Heart right ventricle (tissue), 16 donors: ENCODE measurements at regions not wholly inside any gene's neighbourhood (a gene's known extent, or its start where the extent isn't known, plus 50 kb on each side); places are given as distances from the start of the nearest gene placed in this dataset.

Experiments
- ATAC-seq, 8 donors: fragments of 200-7000 bp; cut with Tn5 transposase; one replicate each; pipeline ENCODE4 v1.9.1; 2020; ENCODE audit warnings: mild to moderate bottlenecking in 8 of 8, moderate library complexity in 8 of 8, moderate number of reproducible peaks in 1 of 8
- DNase-seq, 2 donors: peaks; one replicate each; pipeline ENCODE4 v3.0.0-alpha.2; 2020
- H3K27ac ChIP-seq, 10 donors: fragments of 200-600 bp; sonication (generic) in 2 of 10; one replicate each; pipeline versions ENCODE4 v1.5.0 to v1.8.0; 2020 to 2022; ENCODE audit warnings: mild to moderate bottlenecking in 3 of 10
- H3K27me3 ChIP-seq, 7 donors: fragments of 200-600 bp; one replicate each; pipeline ENCODE4 v1.8.0; 2021 to 2022; ENCODE audit warnings: mild to moderate bottlenecking in 2 of 7
- H3K36me3 ChIP-seq, 9 donors: fragments of 200-600 bp; sonication (generic) in 1 of 9; one replicate each; pipeline versions ENCODE4 v1.5.0 to v1.8.0; 2020 to 2022; ENCODE audit warnings: mild to moderate bottlenecking in 2 of 9
- H3K4me1 ChIP-seq, 9 donors: fragments of 200-600 bp; sonication (generic) in 1 of 9; one replicate each; pipeline versions ENCODE4 v1.5.0 to v1.8.0; 2020 to 2022; ENCODE audit warnings: mild to moderate bottlenecking in 4 of 9
- H3K4me3 ChIP-seq, 10 donors: fragments of 200-600 bp; sonication (generic) in 2 of 10; one replicate each; pipeline versions ENCODE4 v1.5.0 to v1.8.0; 2020 to 2022; ENCODE audit warnings: mild to moderate bottlenecking in 7 of 10, moderate library complexity in 2 of 10
- H3K9me3 ChIP-seq, 11 donors: fragments of 200-600 bp in 10 of 11; sonication (generic) in 2 of 11; one replicate each; pipeline versions ENCODE4 v1.5.0 to v1.8.0; 2013 to 2022; ENCODE audit warnings: mild to moderate bottlenecking in 2 of 11, control low read depth in 1 of 11, moderate library complexity in 1 of 11
- WGBS, 2 donors: extraction: QIAGEN DNeasy Blood & Tissue Kit; methylation state at CpG; one replicate each; pipeline ENCODE4 v1.1.7; 2013; ENCODE audit warnings: inconsistent platforms in 1 of 2; 5-methylcytosine and 5-hydroxymethylcytosine counted together
- intact Hi-C, 10 donors: fragments of 100-400 bp; cut with DNase I; formaldehyde crosslinking; loops; one replicate each; pipeline versions ENCODE4 v1.11.1 to v1.14.2; 2022
- TF ChIP-seq, protein P1 (sequence below), 9 donors: fragments of 200-600 bp; sonication (generic) in 2 of 9; IDR thresholded peaks; one replicate each; pipeline versions ENCODE4 v1.5.0 to v1.8.0; 2021 to 2022; ENCODE audit warnings: antibody characterized with exemption in 9 of 9, mild to moderate bottlenecking in 5 of 9, moderate library complexity in 1 of 9
- donor health status: Arrhythmogenic right ventricular cardiomyopathy.
- donor health status: ischemic (EF 13 %, LVEDD 7.1; RV severe dilation, severe dysfunction).
- donor health status: healthy with polysubstance abuse.
- donor health status: DM: no; HTN: yes; CAD: no.
- donor health status: DM: no; HTN: no; CAD: no.
- donor health status: ischemic (EF 25% LVEDD 6.9; RV normal size, moderate dysfunction).
- donor health status: ischemic (EF 25% LVEDD 5.7; RV mildly dilated, moderate dysfunction).
- donor health status: healthy.
- donor health status: DM: yes; HTN: yes; CAD: no.
- donor health status: Ischemic cardiomyopathy.
- donor health status: ischemic (EF 35%, LVEDD 5.7; RV mildly dilated, moderate dysfunction).
- donor health status: nonischemic (EF 11% LVEDD 7.7; RV severe dilation, severe dysfunction).
- donor health status: DM: yes; HTN: yes; CAD: no.
- donor health status: PGD.
- donor health status: ischemic (EF 29% LVEDD 5.4; RV normal size, mild dysfunction).
- donor health status: nonischemic (EF 23%, LVEDD 6.1; RV moderate dilation, normal function).

GRCh38 chr12:77406219-77406905 is 341.0 kb upstream of the E2F7 start:
- Histone ChIP-seq H3K4me3 (no peak overlapping the region), H3K27me3 (no peaks in the 10 kb centered on the region), H3K27ac (no peak overlapping the region), H3K4me1 (peaks cover 0 to 14% (median 10%) of the 10 kb centered on the region in 9 donors), H3K36me3 (no peaks in the 10 kb centered on the region), H3K9me3 (no peaks in the 10 kb centered on the region)
- TF ChIP-seq, protein P1, sequence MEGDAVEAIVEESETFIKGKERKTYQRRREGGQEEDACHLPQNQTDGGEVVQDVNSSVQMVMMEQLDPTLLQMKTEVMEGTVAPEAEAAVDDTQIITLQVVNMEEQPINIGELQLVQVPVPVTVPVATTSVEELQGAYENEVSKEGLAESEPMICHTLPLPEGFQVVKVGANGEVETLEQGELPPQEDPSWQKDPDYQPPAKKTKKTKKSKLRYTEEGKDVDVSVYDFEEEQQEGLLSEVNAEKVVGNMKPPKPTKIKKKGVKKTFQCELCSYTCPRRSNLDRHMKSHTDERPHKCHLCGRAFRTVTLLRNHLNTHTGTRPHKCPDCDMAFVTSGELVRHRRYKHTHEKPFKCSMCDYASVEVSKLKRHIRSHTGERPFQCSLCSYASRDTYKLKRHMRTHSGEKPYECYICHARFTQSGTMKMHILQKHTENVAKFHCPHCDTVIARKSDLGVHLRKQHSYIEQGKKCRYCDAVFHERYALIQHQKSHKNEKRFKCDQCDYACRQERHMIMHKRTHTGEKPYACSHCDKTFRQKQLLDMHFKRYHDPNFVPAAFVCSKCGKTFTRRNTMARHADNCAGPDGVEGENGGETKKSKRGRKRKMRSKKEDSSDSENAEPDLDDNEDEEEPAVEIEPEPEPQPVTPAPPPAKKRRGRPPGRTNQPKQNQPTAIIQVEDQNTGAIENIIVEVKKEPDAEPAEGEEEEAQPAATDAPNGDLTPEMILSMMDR (IDR thresholded peaks at IDR 0.05), result no peak
- intact Hi-C loops, result no loop called here
- DNase-seq, result no peak
- 78 to 84% methylated on average over 4 of the region's 4 CpGs for WGBS, 2 donors
- ATAC-seq, result no peak

DNA sequence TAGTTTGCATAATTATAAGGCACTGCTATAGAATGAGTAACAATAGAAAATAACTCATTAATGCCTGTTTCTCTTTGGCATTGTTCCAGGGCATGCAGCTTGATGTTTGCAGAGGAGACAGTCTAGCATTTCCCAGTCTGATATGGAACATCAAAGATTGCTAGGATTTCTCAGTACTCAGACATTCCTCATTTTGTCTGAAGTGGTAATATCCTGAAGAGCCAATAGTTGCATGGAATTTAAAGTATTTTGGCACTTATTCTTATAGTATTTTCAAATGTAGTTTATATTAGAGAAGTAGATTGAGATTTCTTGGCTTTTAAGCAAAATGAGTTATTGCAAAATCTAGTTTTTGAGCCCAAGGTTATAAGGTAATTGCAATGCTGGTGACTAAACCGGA is 337.3 kb upstream of the E2F7 start:
- no peak for ATAC-seq
- Histone ChIP-seq H3K36me3 (no peaks in the 10 kb centered on the region), H3K27ac (no peak overlapping the region), H3K27me3 (no peaks in the 10 kb centered on the region), H3K4me1 (no peaks in the 10 kb centered on the region), H3K4me3 (no peak overlapping the region), H3K9me3 (no peaks in the 10 kb centered on the region)
- no peak for DNase-seq
- TF ChIP-seq, protein P1 (IDR thresholded peaks at IDR 0.05), result no peak
- intact Hi-C loops, result no loop called here
- WGBS, 2 donors, result 69 to 81% methylated on average over 1 of the region's 1 CpG

GRCh38 chr12:77401770-77402081 is 336.4 kb upstream of the E2F7 start:
- no peaks in the 10 kb centered on the region for H3K9me3 ChIP-seq
- TF ChIP-seq, protein P1 (IDR thresholded peaks at IDR 0.05), result no peak
- no peaks in the 10 kb centered on the region for H3K4me1 ChIP-seq
- no peak for DNase-seq
- no peaks in the 10 kb centered on the region for H3K36me3 ChIP-seq
- ATAC-seq, result no peak
- no peak overlapping the region for H3K4me3 ChIP-seq
- H3K27ac ChIP-seq, result no peak overlapping the region
- intact Hi-C loops, result no loop called here
- H3K27me3 ChIP-seq, result no peaks in the 10 kb centered on the region

DNA sequence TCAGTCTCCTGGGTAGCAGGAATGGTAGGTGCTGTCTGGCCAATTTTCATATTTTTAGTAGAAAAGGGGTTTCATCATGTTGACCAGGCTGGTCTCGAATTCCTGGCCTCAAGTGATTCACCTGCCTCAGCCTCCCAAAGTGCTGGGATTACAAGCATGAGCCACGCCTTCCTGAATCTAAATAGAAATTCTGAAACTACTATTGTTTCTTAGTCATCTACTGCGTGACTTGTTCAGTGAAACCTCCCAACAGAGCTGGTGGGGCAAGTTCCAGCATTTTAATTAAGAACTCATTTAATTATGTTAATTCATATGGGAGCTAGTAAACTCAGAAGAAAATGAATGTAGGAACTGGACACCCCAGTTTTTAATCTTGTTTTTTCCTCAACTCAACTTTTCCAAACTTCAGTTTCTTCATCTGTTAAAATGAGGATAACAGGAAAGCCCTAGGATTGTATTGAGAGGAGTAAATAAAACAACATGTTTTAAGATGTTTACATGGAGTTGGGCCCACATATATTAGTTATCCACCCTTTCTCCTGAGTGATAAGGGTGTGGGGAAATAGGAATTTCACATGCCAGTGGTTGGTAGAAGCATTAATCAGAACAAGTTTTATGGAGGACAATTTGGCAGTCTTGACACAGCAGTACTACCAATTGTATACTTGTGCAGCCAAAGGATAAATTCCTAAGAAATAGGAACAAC is 335.8 kb upstream of the E2F7 start:
- TF ChIP-seq, protein P1 (IDR thresholded peaks at IDR 0.05), result no peak
- 95% methylated on average over 3 of the region's 3 CpGs for WGBS, 2 donors
- H3K27me3 ChIP-seq, result no peaks in the 10 kb centered on the region
- H3K9me3 ChIP-seq, result no peaks in the 10 kb centered on the region
- intact Hi-C loops, result no loop called here
- no peaks in the 10 kb centered on the region for H3K36me3 ChIP-seq
- DNase-seq, result no peak
- no peaks in the 10 kb centered on the region for H3K4me1 ChIP-seq
- no peak overlapping the region for H3K27ac ChIP-seq
- no peak for ATAC-seq
- H3K4me3 ChIP-seq, result no peak overlapping the region
